ENCODE measurements at regions not wholly inside any gene's neighbourhood (a gene's known extent, or its start where the extent isn't known, plus 50 kb on each side); places are given as distances from the start of the nearest gene placed in this dataset.

DNA sequence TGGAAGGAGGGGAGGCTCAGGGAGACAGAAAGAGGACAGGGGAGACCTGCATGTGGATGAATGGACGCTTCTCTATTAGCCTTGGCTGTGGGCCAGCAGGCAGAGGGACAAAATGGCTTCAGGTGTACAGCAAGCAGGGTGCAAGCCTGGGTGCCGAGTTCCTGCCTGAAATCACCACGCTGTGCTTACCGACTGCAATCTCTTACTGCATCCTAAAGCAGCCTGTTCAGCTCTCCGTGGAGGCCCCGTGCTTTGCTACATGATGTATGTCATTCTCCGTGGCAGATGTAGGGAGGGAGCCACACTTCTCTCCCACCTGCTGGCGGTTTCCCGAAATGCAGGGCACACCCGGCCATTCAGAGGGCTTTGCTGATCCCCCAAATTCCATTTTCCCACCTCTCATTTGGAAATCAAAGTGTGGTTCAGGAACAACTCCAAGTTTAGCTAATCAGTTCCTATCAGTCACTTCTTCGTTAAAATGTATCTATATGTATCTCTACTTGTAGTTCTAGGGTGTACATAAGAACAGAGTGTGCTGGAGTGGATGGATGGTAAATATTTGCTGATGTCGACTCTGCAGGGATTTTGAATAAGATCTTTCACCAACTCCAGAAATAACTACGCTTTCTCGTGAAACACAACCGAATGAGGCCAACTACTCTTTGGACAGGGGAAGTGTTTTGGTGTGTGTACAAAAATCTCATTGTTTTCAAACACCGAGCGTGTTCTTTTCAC lies 122.3 kb upstream of the BACE2 start:
- Mint-ChIP-seq H3K9me3 (ENCODE audit: insufficient read depth) (no peaks in the 10 kb centered on the region), H3K4me3 (no peak overlapping the region), H3K27me3 (peaks cover 15% of the 10 kb centered on the region), H3K27ac (no peak overlapping the region), H3K4me1 (no peaks in the 10 kb centered on the region)
- ATAC-seq (ENCODE audit: low read depth), result no peak
- WGBS (ENCODE audit: insufficient coverage), result 43% methylated on average over 10 of the region's 17 CpGs
- Histone ChIP-seq H3K9ac (ENCODE audit: low read length) (no peak overlapping the region), H3K27ac (ENCODE audit: low read length in 2 of 2) (no peak overlapping the region), H4K20me1 (ENCODE audit: control insufficient read depth, insufficient read depth, low read length, poor library complexity, severe bottlenecking) (no peaks in the 10 kb centered on the region), H3K4me1 (ENCODE audit: control insufficient read depth in 2 of 2, insufficient read depth in 2 of 2, low read length in 2 of 2) (no peaks in the 10 kb centered on the region), H3K9me3 (ENCODE audit: control extremely low read depth in 1 of 3, control insufficient read depth in 2 of 3, insufficient read depth in 1 of 3, low read length in 2 of 3) (no peaks in the 10 kb centered on the region), H3K4me3 (ENCODE audit: control extremely low read depth in 1 of 5, extremely low read depth in 1 of 5, insufficient read depth in 1 of 5, low read depth in 2 of 5, low read length in 4 of 5) (no peak overlapping the region), H2AFZ (ENCODE audit: insufficient read depth, low read depth, low read length, poor library complexity, severe bottlenecking) (no peak overlapping the region), H3K27me3 (replicated peaks in 1 of 4; ENCODE audit: control extremely low read depth in 1 of 4, control insufficient read depth in 3 of 4, insufficient read depth in 4 of 4, low read length in 3 of 4) (no peaks in the 10 kb centered on the region), H3K36me3 (replicated peaks in 1 of 2; ENCODE audit: control extremely low read depth in 1 of 2, control insufficient read depth in 1 of 2, extremely low read depth in 1 of 2, insufficient read depth in 2 of 2, low read length in 1 of 2) (no peaks in the 10 kb centered on the region), H3K79me2 (ENCODE audit: control insufficient read depth, insufficient read depth, low read length) (no peaks in the 10 kb centered on the region), H3K4me2 (replicated peaks; ENCODE audit: low read depth, low read length, poor library complexity, severe bottlenecking) (no peak overlapping the region)
- CTCF ChIA-PET, result no interaction called here
- TF ChIP-seq, protein P1, sequence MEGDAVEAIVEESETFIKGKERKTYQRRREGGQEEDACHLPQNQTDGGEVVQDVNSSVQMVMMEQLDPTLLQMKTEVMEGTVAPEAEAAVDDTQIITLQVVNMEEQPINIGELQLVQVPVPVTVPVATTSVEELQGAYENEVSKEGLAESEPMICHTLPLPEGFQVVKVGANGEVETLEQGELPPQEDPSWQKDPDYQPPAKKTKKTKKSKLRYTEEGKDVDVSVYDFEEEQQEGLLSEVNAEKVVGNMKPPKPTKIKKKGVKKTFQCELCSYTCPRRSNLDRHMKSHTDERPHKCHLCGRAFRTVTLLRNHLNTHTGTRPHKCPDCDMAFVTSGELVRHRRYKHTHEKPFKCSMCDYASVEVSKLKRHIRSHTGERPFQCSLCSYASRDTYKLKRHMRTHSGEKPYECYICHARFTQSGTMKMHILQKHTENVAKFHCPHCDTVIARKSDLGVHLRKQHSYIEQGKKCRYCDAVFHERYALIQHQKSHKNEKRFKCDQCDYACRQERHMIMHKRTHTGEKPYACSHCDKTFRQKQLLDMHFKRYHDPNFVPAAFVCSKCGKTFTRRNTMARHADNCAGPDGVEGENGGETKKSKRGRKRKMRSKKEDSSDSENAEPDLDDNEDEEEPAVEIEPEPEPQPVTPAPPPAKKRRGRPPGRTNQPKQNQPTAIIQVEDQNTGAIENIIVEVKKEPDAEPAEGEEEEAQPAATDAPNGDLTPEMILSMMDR (IDR thresholded peaks at IDR 0.05), result no peak
- no peak for TF ChIP-seq EZH2 (IDR thresholded peaks at IDR 0.05; ENCODE audit: borderline replicate concordance, insufficient read depth, low read depth, low read length, poor library complexity, severe bottlenecking)
- POLR2A ChIA-PET, result no interaction called here
- intact Hi-C loops (cut with micrococcal nuclease), result no loop called here
- no peak for DNase-seq

DNA sequence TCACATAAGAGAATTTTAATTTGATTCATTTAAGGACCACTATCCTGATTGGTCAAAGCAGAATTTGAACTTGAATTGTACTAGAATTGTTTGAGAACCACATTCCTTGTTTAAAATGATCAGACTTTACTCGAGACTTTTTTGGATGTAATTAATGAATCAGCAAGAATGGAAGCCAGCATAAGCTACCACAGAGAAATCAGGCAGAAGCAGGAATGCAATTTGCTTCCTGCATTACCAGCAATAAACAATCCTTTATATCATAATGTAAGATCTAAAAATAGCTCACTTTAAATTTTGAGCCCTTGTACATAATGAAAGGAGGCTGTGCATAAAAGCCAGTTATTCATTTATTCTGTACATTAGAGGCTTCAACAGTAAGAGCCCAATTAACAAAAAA lies 119.8 kb upstream of the BACE2 start:
- Histone ChIP-seq H3K27me3 (replicated peaks in 1 of 4; ENCODE audit: control extremely low read depth in 1 of 4, control insufficient read depth in 3 of 4, insufficient read depth in 4 of 4, low read length in 3 of 4) (no peaks in the 10 kb centered on the region), H3K4me1 (ENCODE audit: control insufficient read depth in 2 of 2, insufficient read depth in 2 of 2, low read length in 2 of 2) (no peaks in the 10 kb centered on the region), H3K4me2 (replicated peaks; ENCODE audit: low read depth, low read length, poor library complexity, severe bottlenecking) (no peak overlapping the region), H3K9ac (ENCODE audit: low read length) (no peak overlapping the region), H3K36me3 (replicated peaks in 1 of 2; ENCODE audit: control extremely low read depth in 1 of 2, control insufficient read depth in 1 of 2, extremely low read depth in 1 of 2, insufficient read depth in 2 of 2, low read length in 1 of 2) (no peaks in the 10 kb centered on the region), H3K4me3 (ENCODE audit: control extremely low read depth in 1 of 5, extremely low read depth in 1 of 5, insufficient read depth in 1 of 5, low read depth in 2 of 5, low read length in 4 of 5) (no peak overlapping the region), H4K20me1 (ENCODE audit: control insufficient read depth, insufficient read depth, low read length, poor library complexity, severe bottlenecking) (no peaks in the 10 kb centered on the region), H3K79me2 (ENCODE audit: control insufficient read depth, insufficient read depth, low read length) (no peaks in the 10 kb centered on the region), H3K27ac (ENCODE audit: low read length in 2 of 2) (no peak overlapping the region), H2AFZ (ENCODE audit: insufficient read depth, low read depth, low read length, poor library complexity, severe bottlenecking) (no peak overlapping the region), H3K9me3 (ENCODE audit: control extremely low read depth in 1 of 3, control insufficient read depth in 2 of 3, insufficient read depth in 1 of 3, low read length in 2 of 3) (no peaks in the 10 kb centered on the region)
- WGBS (ENCODE audit: insufficient coverage), result no CpG with 5 or more reads among the region's 1 CpG
- intact Hi-C loops (cut with micrococcal nuclease), result no loop called here
- Mint-ChIP-seq H3K9me3 (ENCODE audit: insufficient read depth) (no peaks in the 10 kb centered on the region), H3K27me3 (peaks cover 15% of the 10 kb centered on the region), H3K27ac (no peak overlapping the region), H3K4me3 (no peak overlapping the region), H3K4me1 (no peaks in the 10 kb centered on the region)
- POLR2A ChIA-PET, result no interaction called here
- ATAC-seq (ENCODE audit: low read depth) (no peak), DNase-seq (no peak)
- TF ChIP-seq EZH2 (IDR thresholded peaks at IDR 0.05; ENCODE audit: borderline replicate concordance, insufficient read depth, low read depth, low read length, poor library complexity, severe bottlenecking), result no peak
- TF ChIP-seq, protein P1 (IDR thresholded peaks at IDR 0.05), result no peak
- CTCF ChIA-PET, result no interaction called here
